Stimulated activated CD4-positive, alpha-beta T cell treated with anti-CD3 and anti-CD28 coated beads, TNF-alpha, amount 100 ng/mL, for 1 hour (primary cell): ENCODE measurements at regions not wholly inside any gene's neighbourhood (a gene's known extent, or its start where the extent isn't known, plus 50 kb on each side); places are given as distances from the start of the nearest gene placed in this dataset.
A peak's percentile ranks its signal among the peaks of the same experiment; 100 is the strongest.

Experiments used
- DNase-seq, 3 donors: peaks; one replicate each; pipeline ENCODE4 v3.0.0-alpha.2; 2020; ENCODE audit warnings: low read depth in 3 of 3, low spot score in 1 of 3

GRCh38 chr6:90406142-90406794, 109.6 kb upstream of the BACH2 start:
- no peak for DNase-seq

GRCh38 chr6:90403489-90404381, 107.1 kb upstream of the BACH2 start:
- DNase-seq, result no peak

GRCh38 chr6:90402831-90403192, 106.2 kb upstream of the BACH2 start:
- DNase-seq, result no peak

GRCh38 chr6:90401933-90402830, 105.5 kb upstream of the BACH2 start:
- no peak for DNase-seq

- no peak for DNase-seq
Observed at GRCh38 chr6:90399970-90400369, 103.3 kb upstream of the BACH2 start.

GRCh38 chr6:90397929-90398674, 101.5 kb upstream of the BACH2 start:
- DNase-seq, result peak; percentile 48 to 72 (median 71)

- no peak for DNase-seq
Observed at GRCh38 chr6:90397047-90397446, 100.4 kb upstream of the BACH2 start.

GRCh38 chr6:90393232-90393884, 96.7 kb upstream of the BACH2 start:
- peak in 2 of 3 donors; percentile 45 to 53 for DNase-seq

GRCh38 chr6:90390379-90390778, 93.7 kb upstream of the BACH2 start:
- no peak for DNase-seq

GRCh38 chr6:90388395-90388794, 91.8 kb upstream of the BACH2 start:
- DNase-seq, result no peak

- DNase-seq, result no peak
Observed at GRCh38 chr6:90387826-90388225, 91.2 kb upstream of the BACH2 start.

- no peak for DNase-seq
Observed at GRCh38 chr6:90387383-90387775, 90.7 kb upstream of the BACH2 start.

- DNase-seq, result no peak
Observed at GRCh38 chr6:90386399-90387382, 90.0 kb upstream of the BACH2 start.

GRCh38 chr6:90385759-90386313, 89.2 kb upstream of the BACH2 start:
- no peak for DNase-seq

- DNase-seq, result no peak
Observed at GRCh38 chr6:90384720-90385119, 88.1 kb upstream of the BACH2 start.

- DNase-seq, result no peak
Observed at GRCh38 chr6:90383196-90383822, 86.7 kb upstream of the BACH2 start.

GRCh38 chr6:90382760-90383159, 86.1 kb upstream of the BACH2 start:
- no peak for DNase-seq

- DNase-seq, result no peak
Observed at GRCh38 chr6:90375681-90376439, 79.2 kb upstream of the BACH2 start.
